ENCODE measurements at regions not wholly inside any gene's neighbourhood (a gene's known extent, or its start where the extent isn't known, plus 50 kb on each side); places are given as distances from the start of the nearest gene placed in this dataset.

DNA sequence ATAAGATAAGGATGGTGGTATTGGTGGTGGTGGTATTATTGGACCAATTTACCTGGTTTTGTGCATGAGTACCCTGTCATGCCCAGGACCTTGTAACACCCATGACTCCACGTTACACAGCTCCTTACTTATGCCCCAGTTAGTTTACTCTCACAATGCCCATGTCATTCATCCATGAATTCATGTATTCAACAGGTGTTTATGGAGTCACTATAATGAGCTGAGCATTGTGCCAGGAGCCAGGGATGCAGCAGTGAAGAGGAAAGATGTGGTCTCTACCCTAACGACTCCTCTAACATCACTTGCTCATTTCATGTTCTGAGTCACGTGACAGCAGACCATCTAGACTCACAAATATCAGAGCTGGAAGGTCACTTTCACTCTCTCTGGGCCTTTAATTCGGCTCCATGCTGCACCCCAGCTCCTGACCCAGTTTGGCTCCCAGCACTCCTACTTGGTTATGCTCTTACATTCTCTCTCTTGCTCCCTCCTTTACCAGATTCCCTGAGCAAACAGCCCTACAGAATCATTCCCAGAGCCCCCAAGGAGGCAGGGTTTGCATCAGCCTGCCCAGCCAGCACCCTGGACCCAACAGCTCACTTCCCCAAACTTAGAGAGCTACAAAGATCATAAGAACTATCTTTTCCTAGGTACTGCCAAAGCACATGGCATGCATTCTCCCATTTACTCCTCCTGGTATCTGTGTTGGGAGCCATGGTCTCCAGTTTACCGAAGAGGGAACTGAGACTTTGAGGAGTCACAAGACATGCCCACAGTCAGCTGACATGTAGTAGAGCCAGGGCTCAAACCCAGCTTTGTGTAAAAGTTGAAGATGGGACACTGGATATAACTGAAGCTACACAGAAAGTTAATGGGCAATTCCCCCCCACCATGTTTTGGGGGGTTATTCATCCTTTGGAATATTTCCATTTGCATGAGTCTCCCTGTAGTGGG lies 449.9 kb downstream of the LRATD1 start:
- DNase-seq, result no peak

- no peak for DNase-seq
Observed at GRCh38 chr2:15084826-15085489, 452.4 kb downstream of the LRATD1 start.

DNA sequence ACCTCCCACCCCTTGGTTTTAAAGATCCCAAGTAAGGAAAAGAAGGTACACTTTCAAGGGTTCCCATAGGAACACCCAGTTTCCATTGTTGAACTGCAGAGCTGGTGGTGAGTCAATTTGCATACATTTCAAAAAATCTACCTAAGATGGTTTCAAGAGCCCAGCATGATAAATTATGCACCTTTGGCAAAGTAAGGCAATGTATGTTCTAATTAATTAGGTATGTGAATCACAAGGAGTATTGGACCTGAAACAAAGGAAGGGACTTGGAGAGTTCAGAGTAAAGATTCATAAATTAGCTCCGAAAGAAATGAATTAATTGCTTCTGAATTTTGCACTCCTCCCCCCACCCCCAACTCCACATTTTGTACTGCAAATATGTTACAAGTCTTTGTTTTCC lies 459.7 kb downstream of the LRATD1 start:
- no peak for DNase-seq

DNA sequence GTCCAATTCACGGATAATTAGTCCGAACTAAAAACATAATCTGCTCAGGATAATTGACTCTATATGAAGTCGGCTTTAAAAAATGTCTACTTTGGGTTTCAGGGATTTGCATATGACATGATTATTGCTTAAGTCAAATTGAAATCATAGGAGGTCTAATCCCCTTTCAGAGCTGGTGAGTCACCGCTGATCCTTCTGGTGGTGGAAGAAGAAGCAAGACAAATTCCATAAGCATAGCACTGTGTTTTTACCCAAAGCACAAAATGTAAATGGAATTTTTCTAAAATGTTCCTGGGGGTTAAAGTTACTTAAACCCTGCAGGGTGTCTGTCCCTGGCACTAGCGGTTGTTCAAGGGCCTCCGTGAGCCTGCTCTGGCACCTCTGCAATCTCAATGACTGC lies 460.2 kb downstream of the LRATD1 start:
- DNase-seq, result no peak

DNA sequence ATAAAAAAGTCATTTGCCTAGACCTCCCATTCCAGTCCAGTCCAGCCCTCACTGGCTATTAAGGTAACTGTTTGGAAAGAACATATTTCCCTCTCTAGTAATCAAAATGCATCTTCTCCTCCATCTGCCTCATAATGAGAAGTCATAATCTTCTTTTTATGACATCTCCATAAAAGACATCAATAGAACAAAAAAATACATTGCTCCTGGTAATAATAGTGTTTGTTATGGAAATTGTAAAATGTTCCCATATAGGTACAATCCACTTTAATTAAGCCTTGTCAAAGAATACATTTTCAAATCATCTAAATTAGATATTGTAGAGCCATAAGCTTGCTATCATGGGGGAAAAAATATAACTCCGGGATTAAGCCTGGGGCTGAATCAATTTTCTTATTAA lies 461.6 kb downstream of the LRATD1 start:
- DNase-seq, result no peak

- no peak for DNase-seq
Observed at GRCh38 chr2:15096873-15097272, 464.3 kb downstream of the NBAS start.

DNA sequence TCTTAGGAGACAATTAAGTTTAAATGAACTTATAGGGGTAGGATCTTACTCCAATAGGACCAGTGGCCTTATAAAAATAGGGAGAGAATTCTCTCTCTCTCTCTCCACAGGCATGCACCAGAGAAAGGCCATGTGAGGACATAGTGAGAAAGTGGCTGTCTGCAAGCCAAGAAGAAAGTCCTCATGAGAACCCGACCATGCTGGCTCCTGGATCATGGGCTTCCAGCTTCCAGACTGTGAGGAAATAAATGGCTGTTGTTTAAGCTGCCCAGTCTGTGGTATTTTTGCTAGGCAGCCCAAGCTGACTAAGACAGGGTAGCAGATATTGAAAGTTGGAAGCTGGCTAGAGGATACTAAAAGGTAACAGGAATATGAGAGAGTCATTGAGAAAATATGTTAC lies 454.0 kb downstream of the NBAS start:
- no peak for DNase-seq

DNA sequence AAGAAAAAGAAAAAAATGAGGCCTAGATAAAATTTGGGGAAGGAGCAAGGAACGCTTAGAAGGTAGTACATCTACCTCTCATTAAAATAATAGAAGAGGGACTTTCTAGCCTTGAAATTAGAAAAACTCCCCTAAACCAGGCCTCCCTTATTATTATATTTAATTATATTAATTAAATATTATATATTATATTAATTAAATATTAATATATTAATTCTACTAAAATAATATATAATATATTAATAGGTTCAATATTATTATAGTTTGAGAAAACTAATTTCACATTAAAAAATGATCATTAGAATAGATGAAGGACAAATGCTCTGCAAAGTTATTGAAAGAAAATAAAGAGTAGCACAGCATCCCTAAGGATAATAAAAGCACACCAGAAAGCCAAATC lies 449.4 kb downstream of the NBAS start:
- no peak for DNase-seq

GRCh38 chr2:15112216-15112615 lies 448.9 kb downstream of the NBAS start:
- DNase-seq, result peak; percentile 5

- no peak for DNase-seq
Observed at GRCh38 chr2:15115776-15116175, 445.4 kb downstream of the NBAS start.

GRCh38 chr2:15116830-15117229 lies 444.3 kb downstream of the NBAS start:
- DNase-seq, result no peak

All from muscle of arm (tissue), 1 donor.